Ecto neural progenitor cell (in vitro differentiated cells): ENCODE measurements at regions not wholly inside any gene's neighbourhood (a gene's known extent, or its start where the extent isn't known, plus 50 kb on each side); places are given as distances from the start of the nearest gene placed in this dataset.
"Not testable (repeated sequence)": the region's sequence is repeated elsewhere in the genome, so short reads cannot be mapped to it uniquely, and the experiment has no call there.

Source experiments
- DNase-seq: peaks from one replicate; pipeline ENCODE4 v3.0.0-alpha.2; 2018; ENCODE audit warnings: low spot score

- not testable (repeated sequence) for DNase-seq
These were observed 160.0 kb downstream of the DEFB131A start for GRCh38 chr4:9604031-9604892.

- DNase-seq, result not testable (repeated sequence)
These were observed 160.6 kb downstream of the DEFB131A start for GRCh38 chr4:9604893-9605190.

DNA sequence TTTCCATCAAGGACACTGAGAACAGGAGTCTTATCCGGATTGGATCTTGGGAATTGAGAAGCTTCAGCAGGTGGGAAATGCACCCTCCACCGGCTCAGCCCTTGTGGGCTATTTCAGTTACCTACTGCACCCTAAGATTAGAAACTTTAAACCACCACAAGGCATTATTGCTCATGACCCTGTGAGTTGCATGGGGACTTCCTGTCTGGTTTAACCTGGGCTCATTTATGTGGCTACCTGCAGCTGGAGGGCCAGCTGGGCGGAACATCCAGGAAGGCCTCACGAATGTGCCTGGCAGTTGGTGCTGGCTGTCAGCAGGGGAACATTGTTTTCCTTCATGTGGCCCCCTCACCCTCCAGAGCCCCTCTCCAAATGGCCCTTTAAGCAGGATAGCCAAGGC is 164.1 kb downstream of the DEFB131A start:
- no peak for DNase-seq

- not testable (repeated sequence) for DNase-seq
These were observed 166.1 kb downstream of the DEFB131A start for GRCh38 chr4:9610321-9610720.

- no peak for DNase-seq
These were observed 166.9 kb downstream of the DEFB131A start for GRCh38 chr4:9611101-9611500.

- DNase-seq, result not testable (repeated sequence)
These were observed 145.0 kb upstream of the DRD5 start for GRCh38 chr4:9636411-9636810.

DNA sequence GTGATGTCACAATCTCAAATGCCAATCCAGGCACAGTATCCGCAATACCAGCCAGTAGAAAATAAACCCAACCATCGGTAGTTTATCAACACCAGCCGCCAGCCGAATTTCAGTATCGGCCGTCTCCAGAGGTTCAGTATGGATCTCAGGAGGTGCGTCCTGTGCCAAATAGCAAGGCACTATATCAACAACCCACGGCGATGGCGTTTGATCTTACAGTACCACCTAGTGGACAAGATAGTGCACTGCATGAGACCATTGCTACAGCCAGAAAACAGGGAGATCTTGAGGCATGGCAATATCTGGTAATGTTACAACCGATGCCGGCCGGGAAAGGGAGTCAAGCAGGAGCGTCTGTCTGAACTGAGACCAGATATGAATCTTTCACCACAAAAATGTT is 121.8 kb upstream of the DRD5 start:
- not testable (repeated sequence) for DNase-seq

GRCh38 chr4:9660955-9661354 is 120.5 kb upstream of the DRD5 start:
- DNase-seq, result not testable (repeated sequence)

DNA sequence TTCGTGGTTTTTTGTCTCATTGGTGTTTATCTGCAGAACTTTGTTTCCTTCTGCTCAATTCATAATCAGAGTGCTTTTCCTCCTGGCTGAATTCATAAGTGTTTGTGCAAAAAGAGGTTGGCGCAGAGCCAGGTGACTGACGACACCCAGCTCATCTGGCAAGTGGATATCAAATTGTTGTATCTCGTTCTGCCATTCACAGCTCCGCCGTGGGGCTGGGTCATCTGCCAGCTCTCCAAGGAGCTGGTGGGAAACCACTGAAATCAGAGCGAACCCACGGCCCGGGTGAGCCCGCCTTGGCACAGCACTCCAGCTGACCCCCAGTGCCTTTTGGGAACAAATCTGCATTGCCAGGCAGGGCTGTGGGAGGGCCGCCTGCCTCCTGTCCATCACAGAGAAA is 110.7 kb upstream of the DRD5 start:
- not testable (repeated sequence) for DNase-seq

- not testable (repeated sequence) for DNase-seq
These were observed 104.1 kb upstream of the DRD5 start for GRCh38 chr4:9677357-9677756.

DNA sequence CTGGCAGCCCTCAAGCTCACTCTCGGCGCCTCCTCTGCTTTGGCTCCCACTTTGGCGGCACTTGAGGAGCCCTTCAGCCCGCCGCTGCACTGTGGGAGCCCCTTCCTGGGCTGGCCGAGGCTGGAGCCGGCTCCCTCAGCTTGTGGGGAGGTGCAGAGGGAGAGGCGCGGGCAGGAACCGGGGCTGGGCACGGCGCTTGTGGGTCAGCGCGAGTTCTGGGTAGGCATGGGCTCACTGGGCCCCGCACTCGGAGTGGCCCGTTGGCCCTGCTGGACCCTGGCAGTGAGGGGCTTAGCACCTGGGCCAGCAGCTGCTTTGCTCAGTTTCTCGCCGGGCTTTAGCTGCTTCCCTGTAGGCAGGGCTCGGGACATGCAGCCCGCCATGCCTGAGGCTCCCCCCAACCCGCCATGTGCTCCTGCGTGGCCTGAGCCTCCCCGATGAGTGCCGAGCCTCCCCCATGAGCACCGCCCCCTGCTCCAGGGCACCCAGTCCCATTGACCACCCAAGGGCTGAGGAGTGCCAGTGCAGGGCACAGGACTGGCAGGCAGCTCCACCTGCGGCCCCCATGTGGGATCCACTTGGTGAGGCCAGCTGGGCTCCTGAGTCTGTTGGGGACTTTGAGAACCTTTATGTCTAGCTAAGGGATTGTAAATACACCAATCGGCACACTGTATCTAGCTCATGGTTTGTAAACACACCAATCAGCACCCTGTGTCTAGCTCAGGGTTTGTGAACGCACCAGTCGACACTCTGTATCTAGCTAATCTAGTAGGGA is 101.5 kb upstream of the DRD5 start:
- DNase-seq, result no peak

DNA sequence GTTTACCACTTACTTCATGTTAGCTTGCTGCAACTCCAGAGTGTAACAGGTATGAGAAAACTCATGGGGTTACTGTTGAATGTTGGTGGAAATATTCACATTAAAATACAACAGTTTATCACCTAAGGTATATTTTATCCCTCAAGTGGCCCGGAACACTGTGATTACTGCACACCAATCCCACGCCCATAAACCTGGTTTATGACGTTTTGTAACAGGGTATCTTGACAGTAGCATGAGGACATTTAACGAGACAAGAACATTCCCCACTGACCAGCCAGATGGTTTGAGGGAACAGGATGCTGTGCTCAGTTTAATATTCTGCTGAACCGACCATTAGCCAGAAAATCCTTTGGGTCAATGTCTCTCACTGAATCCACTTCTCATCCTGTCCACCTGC is 98.3 kb upstream of the DRD5 start:
- DNase-seq, result not testable (repeated sequence)

- not testable (repeated sequence) for DNase-seq
These were observed 96.4 kb upstream of the DRD5 start for GRCh38 chr4:9685016-9685415.

- no peak for DNase-seq
These were observed 95.7 kb upstream of the DRD5 start for GRCh38 chr4:9685692-9686091.

DNA sequence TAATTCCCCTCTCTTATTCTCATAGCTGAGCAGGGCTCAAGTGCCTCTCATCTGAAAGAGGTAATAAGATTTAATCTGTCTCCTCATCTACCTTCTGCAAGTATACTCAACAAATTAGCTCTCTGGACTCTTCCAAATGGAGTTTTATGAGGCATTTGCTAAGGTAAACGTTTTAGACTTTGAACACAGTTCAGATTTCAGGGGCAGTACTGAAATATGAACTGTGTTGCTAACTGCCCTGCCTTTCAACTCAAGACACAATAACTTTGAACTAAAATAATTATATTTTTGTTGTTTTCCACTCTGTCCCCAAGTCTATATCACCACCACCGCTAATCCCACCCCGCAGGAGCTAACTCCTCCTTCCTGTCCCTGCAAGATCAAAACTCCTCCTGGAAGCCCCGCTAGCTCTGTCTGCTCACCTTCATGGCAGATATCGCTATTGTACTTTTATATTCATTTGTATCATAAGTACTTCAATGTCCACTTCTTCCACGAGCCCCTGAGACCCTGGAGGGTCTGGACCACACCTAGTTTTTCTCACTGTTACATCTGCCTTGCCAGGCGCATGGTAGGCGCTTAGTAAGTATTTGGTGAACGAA is 90.7 kb upstream of the DRD5 start:
- not testable (repeated sequence) for DNase-seq

GRCh38 chr4:9691238-9692065 is 90.0 kb upstream of the DRD5 start:
- peak; percentile 97 for DNase-seq

DNA sequence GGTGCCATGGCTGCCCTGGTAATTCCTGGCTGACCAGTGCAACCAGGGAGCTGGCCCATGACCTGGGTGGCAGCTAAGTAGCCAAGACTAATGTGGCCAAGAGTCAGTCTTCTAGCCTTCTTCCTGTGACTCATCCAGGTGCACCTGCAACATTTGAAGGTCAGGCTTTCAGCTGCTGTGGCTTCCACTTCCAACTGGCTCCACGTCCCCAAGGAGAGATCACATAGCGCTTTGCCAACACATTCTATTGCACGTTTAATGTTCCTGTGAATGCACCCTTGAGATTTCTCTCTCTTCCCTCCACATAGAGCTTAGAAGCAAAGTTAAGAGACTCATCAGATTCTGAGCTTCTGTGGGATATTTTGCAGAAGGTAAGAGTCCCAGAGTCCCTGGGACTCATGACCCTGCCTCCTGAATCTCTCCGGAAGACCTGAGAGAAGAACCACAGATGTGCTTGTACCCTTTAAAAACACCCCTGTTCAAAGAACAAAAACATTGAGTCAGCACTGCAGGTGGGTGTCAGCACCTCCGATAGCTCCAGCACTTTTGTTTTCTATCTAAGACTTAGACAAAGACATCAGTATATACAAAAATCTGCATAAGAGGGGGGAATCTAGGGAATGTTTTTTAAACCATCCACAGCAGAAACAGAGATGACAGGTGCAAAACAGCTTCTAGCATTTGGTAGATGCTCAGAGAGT is 88.5 kb upstream of the DRD5 start:
- DNase-seq, result not testable (repeated sequence)

- DNase-seq, result not testable (repeated sequence)
These were observed 87.0 kb upstream of the DRD5 start for GRCh38 chr4:9694403-9694802.

DNA sequence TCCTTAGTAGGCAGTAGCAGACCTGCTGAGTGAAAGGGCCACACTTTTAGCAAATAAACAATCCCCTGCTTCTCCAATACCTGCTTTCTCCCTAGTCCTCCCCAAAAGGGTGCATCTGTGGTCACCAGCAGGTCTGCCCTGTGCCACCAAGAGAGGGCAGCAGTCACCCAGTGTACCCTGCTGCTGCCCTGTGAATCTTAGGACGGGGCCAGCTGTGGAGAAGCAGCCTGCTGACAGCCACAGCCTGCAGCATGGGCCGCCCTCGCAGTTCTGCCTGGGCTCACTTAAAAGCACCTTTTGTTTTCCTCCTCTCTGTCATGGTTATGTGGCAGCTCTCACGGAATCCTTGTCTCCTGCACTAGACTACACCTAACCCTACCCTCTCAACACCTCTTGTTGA is 85.4 kb upstream of the DRD5 start:
- DNase-seq, result peak; percentile 51

DNA sequence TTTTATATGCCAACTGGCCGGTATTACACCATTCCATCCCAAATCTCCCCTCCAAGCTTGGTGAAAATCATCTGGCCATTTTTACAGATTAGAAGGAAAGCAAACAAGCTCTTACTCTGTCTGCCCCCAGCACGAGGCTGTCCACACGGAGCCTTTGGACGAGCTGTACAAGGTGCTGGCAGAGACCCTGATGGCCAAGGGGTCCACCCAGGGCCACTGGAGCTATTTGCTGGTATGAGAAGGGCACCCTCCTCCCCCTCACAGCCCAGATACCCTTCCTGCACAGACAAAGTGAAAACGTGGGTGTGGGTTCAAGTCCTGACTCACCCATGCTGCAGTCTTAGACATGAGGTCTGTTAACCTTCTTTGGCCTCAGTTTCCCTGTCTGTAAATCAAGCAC is 84.9 kb upstream of the DRD5 start:
- DNase-seq, result not testable (repeated sequence)

DNA sequence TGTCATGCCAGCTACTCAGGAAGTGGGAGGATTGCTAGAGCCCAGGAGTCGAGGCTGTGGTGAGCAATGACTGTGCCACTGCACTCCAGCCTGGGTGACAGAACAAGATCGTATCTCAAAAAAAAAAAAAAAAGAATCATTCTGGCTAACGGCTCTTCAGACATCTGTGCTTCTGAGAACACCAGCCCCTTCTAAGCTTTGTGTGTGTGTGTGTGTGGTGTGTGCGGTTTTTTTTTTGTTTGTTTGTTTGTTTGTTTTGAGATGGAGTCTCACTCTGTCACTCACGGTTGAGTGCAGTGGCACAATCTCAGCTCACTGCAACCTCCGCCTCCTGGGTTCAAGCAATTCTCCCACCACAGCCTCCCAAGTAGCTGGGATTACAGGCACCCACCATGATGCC is 79.4 kb upstream of the DRD5 start:
- DNase-seq, result not testable (repeated sequence)
